Karpas-422 (cell line): ENCODE measurements at regions not wholly inside any gene's neighbourhood (a gene's known extent, or its start where the extent isn't known, plus 50 kb on each side); places are given as distances from the start of the nearest gene placed in this dataset.

Source experiments
- DNase-seq: peaks from one replicate; pipeline ENCODE4 v3.0.0-alpha.2; 2015
- H2AFZ ChIP-seq: fragments of 200-600 bp; sonication (generic); 2 replicates; pipeline ENCODE4 v1.6.1; 2014; ENCODE audit warnings: antibody characterized with exemption, low read length, mixed read lengths
- H3K27ac ChIP-seq: fragments of 200-600 bp; sonication (generic); 2 replicates; pipeline ENCODE4 v1.5.1; 2014; ENCODE audit warnings: mild to moderate bottlenecking, low read length, moderate library complexity
- H3K27me3 ChIP-seq: fragments of 200-600 bp; sonication (generic); 2 replicates; pipeline ENCODE4 v1.6.1; 2014; ENCODE audit warnings: low read length, mixed read lengths
- H3K36me3 ChIP-seq: fragments of 200-600 bp; sonication (generic); 2 replicates; pipeline ENCODE4 v1.6.1; 2014; ENCODE audit warnings: low read length, mixed read lengths; ENCODE audit not compliant: insufficient read depth
- H3K4me1 ChIP-seq: fragments of 200-600 bp; sonication (generic); 2 replicates; pipeline ENCODE4 v1.6.1; 2014; ENCODE audit warnings: mild to moderate bottlenecking, low read length, mixed read lengths
- H3K4me2 ChIP-seq: fragments of 200-600 bp; sonication (generic); 2 replicates; pipeline ENCODE4 v1.6.1; 2014; ENCODE audit warnings: low read length, low read depth, mild to moderate bottlenecking; ENCODE audit not compliant: poor library complexity, severe bottlenecking
- H3K4me3 ChIP-seq: fragments of 200-600 bp; sonication (generic); 2 replicates; pipeline ENCODE4 v1.5.1; 2014; ENCODE audit warnings: mild to moderate bottlenecking, antibody characterized with exemption, low read length, mixed read lengths
- H3K79me2 ChIP-seq: fragments of 200-600 bp; sonication (generic); 2 replicates; pipeline ENCODE4 v1.6.1; 2014; ENCODE audit warnings: mild to moderate bottlenecking, low read length, mixed read lengths
- H3K9ac ChIP-seq: fragments of 200-600 bp; sonication (generic); 2 replicates; pipeline ENCODE4 v1.6.0; 2014; ENCODE audit warnings: low read length
- H3K9me2 ChIP-seq: fragments of 200-600 bp; sonication (generic), shearing (Covaris generic); replicated peaks from 2 replicates; pipeline ENCODE4 v1.6.0; 2014; ENCODE audit warnings: mild to moderate bottlenecking, low read length, moderate library complexity; ENCODE audit not compliant: insufficient read depth
- H3K9me3 ChIP-seq: fragments of 300-700, 200-600 bp; sonication (generic); 2 replicates; pipeline ENCODE4 v1.6.1; 2014; ENCODE audit warnings: low read length, mixed read lengths
- H4K20me1 ChIP-seq: fragments of 200-600 bp; sonication (generic); 2 replicates; pipeline ENCODE4 v1.6.1; 2014; ENCODE audit warnings: mild to moderate bottlenecking, antibody characterized with exemption, low read length, low read depth; ENCODE audit not compliant: insufficient read depth

GRCh38 chr12:22919883-22920282 is 294.9 kb downstream of the ETNK1 start:
- Histone ChIP-seq H3K79me2 (no peaks in the 10 kb centered on the region), H3K9me2 (no peaks in the 10 kb centered on the region), H3K9ac (no peak overlapping the region), H3K4me3 (no peak overlapping the region), H3K36me3 (no peaks in the 10 kb centered on the region), H2AFZ (no peak overlapping the region), H3K9me3 (no peaks in the 10 kb centered on the region), H3K4me2 (no peak overlapping the region), H3K27me3 (no peaks in the 10 kb centered on the region), H4K20me1 (no peaks in the 10 kb centered on the region), H3K4me1 (no peaks in the 10 kb centered on the region), H3K27ac (no peak overlapping the region)
- no peak for DNase-seq

GRCh38 chr12:22923768-22924167 is 298.8 kb downstream of the ETNK1 start:
- no peaks in the 10 kb centered on the region for H4K20me1 ChIP-seq
- H3K4me2 ChIP-seq = no peak overlapping the region
- H2AFZ ChIP-seq = no peak overlapping the region
- H3K9ac ChIP-seq = no peak overlapping the region
- H3K79me2 ChIP-seq = no peaks in the 10 kb centered on the region
- H3K4me3 ChIP-seq = no peak overlapping the region
- DNase-seq = no peak
- H3K27ac ChIP-seq = no peak overlapping the region
- H3K36me3 ChIP-seq = no peaks in the 10 kb centered on the region
- H3K4me1 ChIP-seq = no peaks in the 10 kb centered on the region
- no peaks in the 10 kb centered on the region for H3K9me3 ChIP-seq
- no peaks in the 10 kb centered on the region for H3K9me2 ChIP-seq
- H3K27me3 ChIP-seq = no peaks in the 10 kb centered on the region

- no peak for DNase-seq
These were observed 299.4 kb downstream of the ETNK1 start for GRCh38 chr12:22924391-22924790.

GRCh38 chr12:22925623-22926022 is 300.7 kb downstream of the ETNK1 start:
- Histone ChIP-seq H3K4me3 (no peak overlapping the region), H2AFZ (no peak overlapping the region), H3K27ac (no peak overlapping the region), H3K4me1 (no peaks in the 10 kb centered on the region), H3K27me3 (no peaks in the 10 kb centered on the region), H4K20me1 (no peaks in the 10 kb centered on the region), H3K79me2 (no peaks in the 10 kb centered on the region), H3K36me3 (no peaks in the 10 kb centered on the region), H3K4me2 (no peak overlapping the region), H3K9me3 (no peaks in the 10 kb centered on the region), H3K9ac (no peak overlapping the region), H3K9me2 (no peaks in the 10 kb centered on the region)
- no peak for DNase-seq

More at GRCh38 chr12:22924391-22924790, 299.4 kb downstream of the ETNK1 start:
- Histone ChIP-seq H3K27me3 (no peaks in the 10 kb centered on the region), H3K4me1 (no peaks in the 10 kb centered on the region), H4K20me1 (no peaks in the 10 kb centered on the region), H3K9ac (no peak overlapping the region), H3K79me2 (no peaks in the 10 kb centered on the region), H3K27ac (no peak overlapping the region), H3K4me2 (no peak overlapping the region), H3K9me2 (no peaks in the 10 kb centered on the region), H2AFZ (no peak overlapping the region), H3K36me3 (no peaks in the 10 kb centered on the region), H3K9me3 (no peaks in the 10 kb centered on the region), H3K4me3 (no peak overlapping the region)

GRCh38 chr12:22932431-22932830 is 307.5 kb downstream of the ETNK1 start:
- no peak overlapping the region for H3K4me3 ChIP-seq
- H3K27ac ChIP-seq = no peak overlapping the region
- H3K4me2 ChIP-seq = no peak overlapping the region
- DNase-seq = no peak
- H3K4me1 ChIP-seq = no peaks in the 10 kb centered on the region
- H4K20me1 ChIP-seq = no peaks in the 10 kb centered on the region
- H3K79me2 ChIP-seq = no peaks in the 10 kb centered on the region
- no peak overlapping the region for H3K9ac ChIP-seq
- no peaks in the 10 kb centered on the region for H3K27me3 ChIP-seq
- no peaks in the 10 kb centered on the region for H3K9me2 ChIP-seq
- no peaks in the 10 kb centered on the region for H3K36me3 ChIP-seq
- no peaks in the 10 kb centered on the region for H3K9me3 ChIP-seq
- H2AFZ ChIP-seq = no peak overlapping the region

- Histone ChIP-seq H3K27ac (no peak overlapping the region), H3K4me1 (no peaks in the 10 kb centered on the region), H3K27me3 (no peaks in the 10 kb centered on the region), H3K9ac (no peak overlapping the region), H3K36me3 (no peaks in the 10 kb centered on the region), H2AFZ (no peak overlapping the region), H3K9me3 (no peaks in the 10 kb centered on the region), H3K4me2 (no peak overlapping the region), H4K20me1 (no peaks in the 10 kb centered on the region), H3K9me2 (no peaks in the 10 kb centered on the region), H3K79me2 (no peaks in the 10 kb centered on the region), H3K4me3 (no peak overlapping the region)
- DNase-seq = no peak
These were observed 310.1 kb downstream of the ETNK1 start for GRCh38 chr12:22935090-22935489.

- Histone ChIP-seq H3K9me3 (no peaks in the 10 kb centered on the region), H4K20me1 (no peaks in the 10 kb centered on the region), H3K27ac (no peak overlapping the region), H3K4me1 (no peaks in the 10 kb centered on the region), H3K9me2 (no peaks in the 10 kb centered on the region), H3K27me3 (no peaks in the 10 kb centered on the region), H3K9ac (no peak overlapping the region), H3K79me2 (no peaks in the 10 kb centered on the region), H2AFZ (no peak overlapping the region), H3K4me2 (no peak overlapping the region), H3K4me3 (no peak overlapping the region), H3K36me3 (no peaks in the 10 kb centered on the region)
- no peak for DNase-seq
These were observed 310.5 kb downstream of the ETNK1 start for GRCh38 chr12:22935501-22935900.

- DNase-seq = no peak
- no peaks in the 10 kb centered on the region for H3K27me3 ChIP-seq
- no peaks in the 10 kb centered on the region for H3K9me2 ChIP-seq
- H2AFZ ChIP-seq = no peak overlapping the region
- no peak overlapping the region for H3K4me2 ChIP-seq
- H3K9me3 ChIP-seq = no peaks in the 10 kb centered on the region
- no peaks in the 10 kb centered on the region for H4K20me1 ChIP-seq
- H3K27ac ChIP-seq = no peak overlapping the region
- H3K4me3 ChIP-seq = no peak overlapping the region
- no peak overlapping the region for H3K9ac ChIP-seq
- H3K36me3 ChIP-seq = no peaks in the 10 kb centered on the region
- no peaks in the 10 kb centered on the region for H3K79me2 ChIP-seq
- H3K4me1 ChIP-seq = no peaks in the 10 kb centered on the region
These were observed 313.4 kb downstream of the ETNK1 start for GRCh38 chr12:22938323-22938722.

GRCh38 chr12:22951206-22951605 is 326.2 kb downstream of the ETNK1 start:
- no peak overlapping the region for H3K27ac ChIP-seq
- no peak overlapping the region for H3K4me3 ChIP-seq
- no peaks in the 10 kb centered on the region for H3K79me2 ChIP-seq
- DNase-seq = no peak
- no peak overlapping the region for H2AFZ ChIP-seq
- H3K9ac ChIP-seq = no peak overlapping the region
- no peaks in the 10 kb centered on the region for H4K20me1 ChIP-seq
- no peaks in the 10 kb centered on the region for H3K9me2 ChIP-seq
- H3K9me3 ChIP-seq = no peaks in the 10 kb centered on the region
- no peaks in the 10 kb centered on the region for H3K4me1 ChIP-seq
- H3K36me3 ChIP-seq = no peaks in the 10 kb centered on the region
- H3K27me3 ChIP-seq = no peaks in the 10 kb centered on the region
- H3K4me2 ChIP-seq = no peak overlapping the region
